IMR-90 (cell line): ENCODE measurements at regions not wholly inside any gene's neighbourhood (a gene's known extent, or its start where the extent isn't known, plus 50 kb on each side); places are given as distances from the start of the nearest gene placed in this dataset.

Experiments
- ATAC-seq: fragments of 200-7000 bp; cut with Tn5 transposase; 2 replicates; pipeline ENCODE4 v1.9.1; 2020; ENCODE audit warnings: low read depth, mild to moderate bottlenecking, moderate library complexity
- BruUV-seq: library from RNA; stranded (reverse); fragments of 400-500 nt; replicated peaks from 2 replicates; lab custom pipeline; 2021; lab: Mats Ljungman, UMichigan
- CTCF ChIA-PET: fragments of 300-600 bp; formaldehyde crosslinking; extraction: SDS; loops from one replicate; lab custom pipeline; 2021; ENCODE audit warnings: antibody characterized with exemption; lab: Yijun Ruan, JAX
- POLR2A ChIA-PET: fragments of 300-600 bp; sonication (Branson Sonifier 250); formaldehyde crosslinking; loops from one replicate; lab custom pipeline; 2022; ENCODE audit warnings: antibody characterized with exemption; ENCODE audit not compliant: unreplicated experiment; lab: Charles Lee
- DNase-seq: peaks from one replicate; pipeline ENCODE4 v3.0.0; 2013
- H2AFZ ChIP-seq: replicated peaks from 2 replicates; pipeline ENCODE3; 2013; ENCODE audit warnings: low read length, mild to moderate bottlenecking; ENCODE audit not compliant: poor library complexity
- H2AK5ac ChIP-seq: 2 replicates; pipeline ENCODE4 v1.6.1; 2013; ENCODE audit warnings: low read depth, low read length, inconsistent platforms
- H2AK9ac ChIP-seq: replicated peaks from 2 replicates; pipeline ENCODE3; 2013; ENCODE audit warnings: mild to moderate bottlenecking, low read depth, low read length, moderate library complexity; ENCODE audit not compliant: poor library complexity
- H2BK120ac ChIP-seq: 2 replicates; pipeline ENCODE4 v1.6.1; 2013; ENCODE audit warnings: low read depth, low read length, inconsistent platforms
- H2BK15ac ChIP-seq: 3 replicates; pipeline ENCODE4 v1.6.1; 2013; ENCODE audit warnings: low read depth, low read length, inconsistent platforms
- H2BK20ac ChIP-seq: 2 replicates; pipeline ENCODE4 v1.6.1; 2013; ENCODE audit warnings: low read depth, mild to moderate bottlenecking, inconsistent platforms, low read length, moderate library complexity
- H2BK5ac ChIP-seq: 2 replicates; pipeline ENCODE4 v1.6.1; 2013; ENCODE audit warnings: mild to moderate bottlenecking, low read depth, low read length, inconsistent platforms; ENCODE audit not compliant: poor library complexity, severe bottlenecking
- H3K14ac ChIP-seq: replicated peaks from 2 replicates; pipeline ENCODE4 v1.6.1; 2013; ENCODE audit warnings: low read depth, low read length, inconsistent platforms
- H3K18ac ChIP-seq: 2 replicates; pipeline ENCODE4 v1.6.1; 2013; ENCODE audit warnings: low read depth, low read length, control low read depth
- H3K23ac ChIP-seq: 2 replicates; pipeline ENCODE4 v1.6.1; 2013; ENCODE audit warnings: low read depth, low read length, inconsistent platforms
- H3K27ac ChIP-seq: 2 replicates; pipeline ENCODE4 v1.5.1; 2013; ENCODE audit warnings: mild to moderate bottlenecking, control low read depth, low read length; ENCODE audit not compliant: insufficient read depth
- H3K27me3 ChIP-seq: 2 replicates; pipeline ENCODE4 v1.6.1; 2013; ENCODE audit warnings: low read length; ENCODE audit not compliant: control insufficient read depth, insufficient read depth
- H3K36me3 ChIP-seq: 2 replicates; pipeline ENCODE4 v1.6.1; 2013; ENCODE audit warnings: low read length, mixed read lengths; ENCODE audit not compliant: control insufficient read depth, insufficient read depth
- H3K4ac ChIP-seq: 2 replicates; pipeline ENCODE4 v1.6.1; 2013; ENCODE audit warnings: low read depth, low read length, inconsistent platforms
- H3K4me1 ChIP-seq: 2 replicates; pipeline ENCODE4 v1.6.1; 2013; ENCODE audit warnings: low read length, mixed read lengths; ENCODE audit not compliant: control insufficient read depth, insufficient read depth
- H3K4me2 ChIP-seq: 2 replicates; pipeline ENCODE4 v1.6.1; 2013; ENCODE audit warnings: low read depth, mild to moderate bottlenecking, control low read depth, low read length, moderate library complexity
- H3K4me3 ChIP-seq: 2 replicates; pipeline ENCODE4 v1.5.1; 2013; ENCODE audit warnings: low read depth, mild to moderate bottlenecking, control low read depth, low read length, moderate library complexity; ENCODE audit not compliant: insufficient read depth
- H3K56ac ChIP-seq: 2 replicates; pipeline ENCODE4 v1.6.1; 2013; ENCODE audit warnings: low read length, inconsistent platforms; ENCODE audit not compliant: insufficient read depth; ENCODE audit errors: extremely low read depth
- H3K79me1 ChIP-seq, 2 experiments: 2 replicates each; pipeline ENCODE4 v1.6.1; 2013; ENCODE audit warnings: low read length in 2 of 2, inconsistent platforms in 1 of 2, low read depth in 1 of 2
- H3K9ac ChIP-seq: 2 replicates; pipeline ENCODE4 v1.6.1; 2013; ENCODE audit warnings: low read depth, low read length, control low read depth
- H3K9me1 ChIP-seq: 2 replicates; pipeline ENCODE4 v1.6.1; 2013; ENCODE audit warnings: low read length, inconsistent platforms; ENCODE audit not compliant: insufficient read depth
- H3K9me3 ChIP-seq: 2 replicates; pipeline ENCODE4 v1.6.1; 2013; ENCODE audit warnings: low read length; ENCODE audit not compliant: control insufficient read depth, insufficient read depth
- H4K20me1 ChIP-seq: 2 replicates; pipeline ENCODE4 v1.6.1; 2013; ENCODE audit warnings: low read length, inconsistent platforms; ENCODE audit not compliant: insufficient read depth
- H4K5ac ChIP-seq: 2 replicates; pipeline ENCODE4 v1.6.1; 2013; ENCODE audit warnings: mild to moderate bottlenecking, low read depth, low read length, control low read depth
- H4K8ac ChIP-seq, 2 experiments: 2 replicates each; pipeline ENCODE4 v1.6.1; 2013; ENCODE audit warnings: low read depth in 2 of 2, low read length in 2 of 2, control low read depth in 1 of 2, inconsistent platforms in 1 of 2
- H4K91ac ChIP-seq: 2 replicates; pipeline ENCODE4 v1.6.1; 2013; ENCODE audit warnings: low read depth, low read length, inconsistent platforms; ENCODE audit not compliant: insufficient read depth
- BHLHE40 ChIP-seq: fragments of 150-350 bp; IDR thresholded peaks from 2 replicates; pipeline ENCODE4 v1.6.1; 2016; ENCODE audit warnings: mild to moderate bottlenecking, low read depth, low read length
- CEBPB ChIP-seq: IDR thresholded peaks from 2 replicates; pipeline ENCODE4 v1.6.1; 2012; ENCODE audit warnings: low read depth, low read length, improper control_type of control experiment
- CHD1 ChIP-seq: IDR thresholded peaks from 2 replicates; pipeline ENCODE4 v1.6.1; 2012; ENCODE audit warnings: low read depth, low read length, improper control_type of control experiment
- CTCF ChIP-seq: conservative IDR thresholded peaks from 2 replicates; pipeline ENCODE4 v1.5.1; 2012; ENCODE audit warnings: mild to moderate bottlenecking, low read depth, low read length, improper control_type of control experiment
- ELK1 ChIP-seq: fragments of 150-350 bp; IDR thresholded peaks from 2 replicates; pipeline ENCODE4 v1.6.1; 2016; ENCODE audit warnings: low read depth, mild to moderate bottlenecking, low read length, moderate library complexity, borderline replicate concordance
- FOS ChIP-seq: fragments of 150-350 bp; IDR thresholded peaks from 2 replicates; pipeline ENCODE4 v1.6.1; 2016; ENCODE audit warnings: low read depth, low read length
- MXI1 ChIP-seq: IDR thresholded peaks from 2 replicates; pipeline ENCODE4 v1.6.1; 2012; ENCODE audit warnings: low read depth, mild to moderate bottlenecking, low read length, moderate library complexity, borderline replicate concordance
- POLR2A ChIP-seq: IDR thresholded peaks from 2 replicates; pipeline ENCODE4 v1.6.1; 2012; ENCODE audit warnings: mild to moderate bottlenecking, low read depth, low read length
- RAD21 ChIP-seq: IDR thresholded peaks from 2 replicates; pipeline ENCODE4 v1.6.1; 2012; ENCODE audit warnings: low read length, improper control_type of control experiment
- RCOR1 ChIP-seq: IDR thresholded peaks from 2 replicates; pipeline ENCODE4 v1.6.1; 2012; ENCODE audit warnings: mild to moderate bottlenecking, low read length, improper control_type of control experiment; ENCODE audit not compliant: insufficient replicate concordance
- SMC3 ChIP-seq: fragments of 150-350 bp; IDR thresholded peaks from 2 replicates; pipeline ENCODE4 v1.6.1; 2016; ENCODE audit warnings: low read depth, mild to moderate bottlenecking, antibody characterized with exemption, low read length, moderate library complexity
- WGBS, 2 experiments: methylation state at CpG; one replicate each; pipeline versions ENCODE4 v1.1.5 to v1.1.7; 2013; ENCODE audit warnings: missing lambda C conversion rate in 2 of 2; ENCODE audit not compliant: insufficient read length in 1 of 2; ENCODE audit errors: extremely low coverage in 2 of 2; 5-methylcytosine and 5-hydroxymethylcytosine counted together
- dilution Hi-C: fragments of 300-500 bp; cut with HindIII; formaldehyde crosslinking; loops from one replicate; pipeline ENCODE4 v1.14.3; 2018; ENCODE audit warnings: low sequenced_read_pairs; ENCODE audit not compliant: unreplicated experiment
- in situ Hi-C: fragments of 300-500 bp; cut with MboI; formaldehyde crosslinking; loops from 3 replicates; pipeline ENCODE4 v1.14.3; 2019; ENCODE audit warnings: low sequenced_read_pairs, inconsistent platforms, mixed read lengths
- intact Hi-C: fragments of 100-400 bp; cut with micrococcal nuclease; formaldehyde crosslinking; loops from 2 replicates; pipeline ENCODE4 v1.10.0; 2022
- TF ChIP-seq, protein P1 (sequence below): fragments of 150-350 bp; IDR thresholded peaks from 2 replicates; pipeline ENCODE4 v1.6.1; 2017; ENCODE audit warnings: mild to moderate bottlenecking, antibody characterized with exemption, low read length, low read depth

- no peaks in the 10 kb centered on the region for H3K9me1 ChIP-seq
- H2AFZ ChIP-seq, result no peak overlapping the region
- intact Hi-C loops (no loop called here), in situ Hi-C loops (no loop called here), dilution Hi-C loops (no loop called here)
- no peaks in the 10 kb centered on the region for H4K20me1 ChIP-seq
- no peak overlapping the region for H3K18ac ChIP-seq
- H3K27ac ChIP-seq, result no peak overlapping the region
- H3K9ac ChIP-seq, result no peak overlapping the region
- H2BK5ac ChIP-seq, result no peak overlapping the region
- H2BK120ac ChIP-seq, result no peak overlapping the region
- ChIA-PET POLR2A (no interaction called here), CTCF (interaction anchor here (0.6 kb wide), 1 partner anchor 35 kb away, joined by 3 read pairs; no protein-coding TSS in a partner anchor)
- no peaks in the 10 kb centered on the region for H3K79me1 ChIP-seq
- WGBS, 2 experiments, result no CpG with 5 or more reads among the region's 4 CpGs
- H3K4ac ChIP-seq, result no peak overlapping the region
- H4K5ac ChIP-seq, result no peak overlapping the region
- H2AK9ac ChIP-seq, result no peak overlapping the region
- ATAC-seq (no peak), DNase-seq (no peak)
- TF ChIP-seq RAD21, result no peak
- TF ChIP-seq POLR2A, result no peak
- no peak for TF ChIP-seq MXI1
- no peak for TF ChIP-seq ELK1
- no peak for TF ChIP-seq CTCF
- no peak for TF ChIP-seq CEBPB
- TF ChIP-seq, protein P1, sequence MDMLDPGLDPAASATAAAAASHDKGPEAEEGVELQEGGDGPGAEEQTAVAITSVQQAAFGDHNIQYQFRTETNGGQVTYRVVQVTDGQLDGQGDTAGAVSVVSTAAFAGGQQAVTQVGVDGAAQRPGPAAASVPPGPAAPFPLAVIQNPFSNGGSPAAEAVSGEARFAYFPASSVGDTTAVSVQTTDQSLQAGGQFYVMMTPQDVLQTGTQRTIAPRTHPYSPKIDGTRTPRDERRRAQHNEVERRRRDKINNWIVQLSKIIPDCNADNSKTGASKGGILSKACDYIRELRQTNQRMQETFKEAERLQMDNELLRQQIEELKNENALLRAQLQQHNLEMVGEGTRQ, result no peak
- no peak for TF ChIP-seq RCOR1
- TF ChIP-seq SMC3, result no peak
- TF ChIP-seq BHLHE40, result no peak
- no peak for TF ChIP-seq FOS
- TF ChIP-seq CHD1, result no peak
- no TSS peak for BruUV-seq
- no peaks in the 10 kb centered on the region; the same call in 1 of the 2 replicates for H3K9me3 ChIP-seq
- H3K4me1 ChIP-seq, result no peaks in the 10 kb centered on the region
- no peak overlapping the region for H2BK20ac ChIP-seq
- H4K91ac ChIP-seq, result no peak overlapping the region
- no peak overlapping the region for H3K14ac ChIP-seq
- H3K23ac ChIP-seq, result no peak overlapping the region
- no peak overlapping the region for H4K8ac ChIP-seq
- no peak overlapping the region for H3K56ac ChIP-seq
- H3K36me3 ChIP-seq, result no peaks in the 10 kb centered on the region
- H2BK15ac ChIP-seq, result no peak overlapping the region
- H3K4me3 ChIP-seq, result no peak overlapping the region
- H3K27me3 ChIP-seq, result no peaks in the 10 kb centered on the region
- no peak overlapping the region for H2AK5ac ChIP-seq
- no peak overlapping the region for H3K4me2 ChIP-seq
These were observed 903.8 kb downstream of the STIM2 start for GRCh38 chr4:27764526-27764837.
